HL-60 (cell line): ENCODE measurements at regions not wholly inside any gene's neighbourhood (a gene's known extent, or its start where the extent isn't known, plus 50 kb on each side); places are given as distances from the start of the nearest gene placed in this dataset.

Experiments
- CTCF ChIP-seq: IDR thresholded peaks from one replicate; pipeline ENCODE4 v1.5.1; 2011; ENCODE audit warnings: low read length, control low read depth, inconsistent platforms; ENCODE audit not compliant: insufficient read depth
- GABPA ChIP-seq: IDR thresholded peaks from 2 replicates; pipeline ENCODE4 v1.6.1; 2012; ENCODE audit warnings: low read depth
- POLR2AphosphoS5 ChIP-seq: IDR thresholded peaks from 2 replicates; pipeline ENCODE4 v1.6.1; 2012; ENCODE audit warnings: low read depth
- REST ChIP-seq: IDR thresholded peaks from 2 replicates; pipeline ENCODE4 v1.6.1; 2012; ENCODE audit warnings: low read depth; ENCODE audit not compliant: insufficient replicate concordance

GRCh38 chr6:106790149-106790770 is 160.9 kb downstream of the QRSL1 start:
- TF ChIP-seq CTCF (no peak), GABPA (no peak), REST (no peak), POLR2AphosphoS5 (no peak)
